Activated CD4-positive, alpha-beta T cell treated with anti-CD3 and anti-CD28 coated beads for 48 hours (primary cell): ENCODE measurements at regions not wholly inside any gene's neighbourhood (a gene's known extent, or its start where the extent isn't known, plus 50 kb on each side); places are given as distances from the start of the nearest gene placed in this dataset.
"Not testable (repeated sequence)": the region's sequence is repeated elsewhere in the genome, so short reads cannot be mapped to it uniquely, and the experiment has no call there.

Experiments used
- DNase-seq: peaks from one replicate; pipeline ENCODE4 v3.0.0-alpha.2; 2020

GRCh38 chr6:76839505-76839904, 623.8 kb downstream of the HTR1B start:
- DNase-seq, result no peak

GRCh38 chr6:76837564-76837963, 625.7 kb downstream of the HTR1B start:
- no peak for DNase-seq

DNA sequence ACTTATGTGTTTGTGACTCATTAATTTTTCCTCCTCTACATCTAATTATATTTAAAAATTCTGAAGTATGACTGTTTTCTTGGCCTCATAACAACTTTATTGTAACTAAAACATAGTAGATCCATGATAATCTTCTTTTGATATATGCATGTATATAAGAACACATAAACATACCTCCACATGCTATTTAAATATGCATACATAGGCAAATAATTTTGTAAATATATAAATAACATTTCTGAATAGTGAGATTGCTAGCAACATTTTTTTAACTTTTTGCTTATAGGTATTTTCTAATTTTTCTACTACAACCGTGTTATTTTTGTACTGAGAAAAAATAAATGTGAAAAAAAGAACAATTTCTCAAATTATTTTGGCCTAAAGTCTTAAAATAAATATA, 627.6 kb downstream of the HTR1B start:
- no peak for DNase-seq

DNA sequence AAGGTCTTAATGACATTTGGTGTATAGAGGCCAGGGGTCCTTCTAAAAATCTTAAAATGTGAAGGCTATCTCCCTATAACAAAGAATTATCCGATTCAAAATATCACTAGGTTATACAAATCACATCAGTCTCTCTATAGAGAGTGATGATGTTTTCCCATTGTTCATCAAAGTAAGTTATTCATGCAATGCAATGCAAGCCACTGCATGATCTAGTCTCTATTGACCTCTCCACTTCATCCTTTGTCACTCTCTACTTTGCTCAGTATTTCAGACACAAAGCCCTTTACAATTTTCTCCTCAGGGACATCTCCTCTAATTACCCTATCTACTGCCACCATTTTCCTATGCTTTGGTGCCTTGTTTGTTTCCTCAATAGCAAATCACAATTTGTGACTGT, 628.0 kb downstream of the HTR1B start:
- DNase-seq, result no peak

DNA sequence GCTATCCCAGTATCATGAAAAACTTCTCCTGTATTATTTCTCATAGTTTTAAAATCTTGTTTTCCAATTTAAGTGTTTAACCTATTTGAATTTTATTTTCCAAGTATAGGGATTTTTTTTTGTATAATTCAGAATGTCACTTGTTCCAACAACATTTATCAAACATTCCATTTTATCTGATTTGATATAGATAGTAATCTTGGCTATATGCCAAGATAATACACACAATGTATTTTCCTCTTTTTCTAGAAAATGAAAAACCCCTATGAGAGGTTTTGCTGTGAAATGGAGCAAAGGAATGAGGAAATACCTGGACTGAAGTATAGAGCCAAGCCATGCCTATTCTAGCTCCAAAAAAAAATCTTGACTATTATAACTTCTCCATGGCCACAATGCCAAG, 628.9 kb downstream of the HTR1B start:
- no peak for DNase-seq

DNA sequence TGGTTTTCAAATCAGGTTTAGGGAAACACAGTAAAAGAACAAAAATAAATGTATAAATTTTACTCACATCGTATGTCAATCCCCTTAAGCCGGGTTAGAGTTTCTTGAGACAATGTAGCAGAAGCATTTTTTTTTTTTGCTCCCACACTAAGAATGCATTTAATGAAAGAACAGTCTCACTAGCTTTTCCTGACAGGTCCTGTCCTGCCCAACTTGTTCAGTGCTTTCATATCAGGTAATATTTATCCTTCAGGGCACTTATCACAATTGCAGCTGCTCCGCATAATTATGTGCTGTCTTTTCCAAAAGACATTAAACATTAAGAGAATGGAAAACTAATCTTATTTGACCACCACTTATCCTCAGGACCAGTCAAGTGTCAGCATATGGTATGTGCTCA, 632.0 kb downstream of the HTR1B start:
- DNase-seq, result no peak

- DNase-seq, result not testable (repeated sequence)
These were observed 639.7 kb downstream of the HTR1B start for GRCh38 chr6:76823578-76823977.

DNA sequence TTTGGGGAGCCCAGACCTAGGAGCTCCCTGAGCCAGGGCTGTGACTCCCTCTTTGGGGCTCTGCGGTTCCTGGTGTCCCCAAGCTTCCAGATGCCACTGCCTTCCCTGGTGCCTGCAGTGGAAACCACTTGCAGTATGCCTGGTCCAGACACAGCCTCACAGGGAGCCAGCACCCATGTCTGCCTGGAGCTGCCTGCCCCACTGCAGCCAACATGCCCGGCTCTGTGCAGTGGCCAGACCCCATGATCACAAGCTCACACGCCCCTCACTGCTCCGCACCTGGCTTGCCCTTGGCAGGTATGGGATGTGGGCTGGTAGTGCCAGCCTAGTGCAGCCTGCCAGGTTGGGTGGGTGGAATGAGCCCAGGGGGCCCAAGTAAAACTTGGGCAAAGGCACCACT, 644.8 kb downstream of the HTR1B start:
- no peak for DNase-seq

GRCh38 chr6:76817429-76817828, 645.9 kb downstream of the HTR1B start:
- no peak for DNase-seq

DNA sequence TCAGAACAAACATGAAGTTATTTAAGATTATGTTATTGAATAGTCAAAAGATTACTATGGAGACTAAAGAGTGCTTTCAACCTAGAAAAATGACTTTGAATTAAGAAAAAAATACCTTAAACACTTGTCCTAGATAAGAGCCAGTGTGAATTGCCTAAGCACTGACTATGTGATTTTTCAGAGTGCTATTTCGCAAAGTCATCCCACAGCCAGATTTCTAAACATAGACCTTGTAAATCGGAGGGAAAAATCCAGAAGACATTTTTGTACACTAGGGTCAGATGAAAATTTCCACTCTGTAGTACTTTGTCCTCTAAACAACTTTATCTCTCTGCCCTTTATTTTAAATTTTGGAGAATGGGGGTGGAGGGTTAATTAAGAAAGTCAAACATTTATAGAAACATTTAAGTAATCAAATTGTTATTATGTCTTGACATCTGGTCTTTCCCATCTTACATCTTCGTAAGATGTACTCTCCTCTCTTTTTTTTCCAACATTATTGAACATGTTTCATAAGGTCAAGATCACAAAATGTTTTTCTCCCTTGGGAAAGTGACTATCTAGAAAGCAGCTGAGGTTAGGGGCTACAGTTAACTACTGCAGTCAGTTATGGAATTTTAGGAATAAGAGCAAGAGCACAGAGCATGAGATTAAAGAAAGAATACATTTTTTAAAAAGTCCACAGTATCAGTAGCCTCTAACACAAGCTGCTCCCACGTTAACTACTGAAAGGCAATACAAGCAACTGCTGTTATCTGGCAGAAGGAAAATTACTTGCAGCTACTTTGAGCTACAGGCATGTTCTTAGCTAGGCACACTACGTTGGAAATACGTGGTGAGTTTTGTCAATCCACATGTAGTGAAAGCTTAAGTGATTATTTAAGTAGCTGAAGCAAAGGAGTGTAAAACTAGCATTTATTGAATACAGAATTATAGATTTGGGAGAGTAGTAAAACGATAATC, 648.5 kb downstream of the HTR1B start:
- no peak for DNase-seq

- DNase-seq, result no peak
These were observed 653.0 kb downstream of the HTR1B start for GRCh38 chr6:76810286-76810685.

GRCh38 chr6:76803038-76803580, 660.2 kb downstream of the HTR1B start:
- DNase-seq, result no peak

- DNase-seq, result no peak
These were observed 670.9 kb downstream of the HTR1B start for GRCh38 chr6:76792394-76792793.

DNA sequence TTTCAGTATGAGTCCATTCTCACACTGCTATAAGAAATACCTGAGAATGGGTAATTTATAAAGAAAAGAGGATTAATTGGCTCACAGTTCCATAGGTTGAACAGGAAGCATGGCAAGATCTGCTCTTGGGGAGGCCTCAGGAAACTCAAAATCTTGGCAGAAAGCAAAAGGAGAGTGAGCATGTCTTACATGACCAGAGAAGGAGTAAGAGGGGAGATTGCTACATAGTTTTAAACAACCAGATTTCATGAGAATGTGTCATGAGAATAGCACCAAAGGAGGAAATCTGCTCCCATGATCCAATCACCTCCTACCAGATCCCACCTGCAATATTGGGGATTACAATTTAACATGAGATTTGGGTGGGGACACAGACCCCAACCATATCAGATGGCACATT, 672.4 kb downstream of the HTR1B start:
- no peak for DNase-seq

GRCh38 chr6:76790045-76790796, 673.1 kb downstream of the HTR1B start:
- no peak for DNase-seq

GRCh38 chr6:76789580-76789979, 673.7 kb downstream of the HTR1B start:
- no peak for DNase-seq

DNA sequence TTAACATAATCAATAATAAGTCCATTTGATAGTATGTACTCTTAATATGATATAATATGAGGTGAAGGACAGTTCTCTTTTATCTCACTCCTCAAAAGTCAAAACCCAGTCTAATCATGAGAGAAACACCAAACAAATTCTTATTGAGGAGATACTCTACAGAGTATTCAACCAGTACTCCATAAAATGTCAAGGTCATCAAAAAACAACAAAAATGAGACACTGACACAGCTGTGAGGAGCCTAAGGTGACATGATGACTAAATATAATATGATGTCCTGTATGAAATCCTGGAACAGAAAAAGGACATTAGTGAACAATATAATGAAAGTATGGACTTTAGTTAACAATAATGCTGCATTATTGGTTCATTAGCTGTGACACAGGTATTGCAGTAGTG, 675.1 kb downstream of the HTR1B start:
- no peak for DNase-seq

DNA sequence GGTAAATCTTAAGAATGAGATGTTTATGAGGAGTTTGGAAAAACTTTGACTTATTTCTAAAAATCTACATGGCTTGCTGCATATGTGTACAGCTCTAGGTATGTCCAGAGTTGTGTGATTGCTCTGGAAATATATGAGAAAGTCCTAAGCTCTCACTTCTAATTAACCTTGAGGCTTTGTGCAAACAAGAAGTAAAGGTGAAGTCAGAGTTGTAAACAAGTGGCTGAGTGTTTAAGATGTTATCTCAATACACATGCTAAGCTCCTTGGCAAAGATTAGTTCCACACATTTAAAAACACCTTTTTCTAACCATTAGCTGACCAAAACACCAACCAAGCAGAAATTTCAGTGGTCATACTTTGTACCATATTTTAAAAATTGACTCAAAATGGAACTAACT, 684.2 kb downstream of the HTR1B start:
- DNase-seq, result no peak

DNA sequence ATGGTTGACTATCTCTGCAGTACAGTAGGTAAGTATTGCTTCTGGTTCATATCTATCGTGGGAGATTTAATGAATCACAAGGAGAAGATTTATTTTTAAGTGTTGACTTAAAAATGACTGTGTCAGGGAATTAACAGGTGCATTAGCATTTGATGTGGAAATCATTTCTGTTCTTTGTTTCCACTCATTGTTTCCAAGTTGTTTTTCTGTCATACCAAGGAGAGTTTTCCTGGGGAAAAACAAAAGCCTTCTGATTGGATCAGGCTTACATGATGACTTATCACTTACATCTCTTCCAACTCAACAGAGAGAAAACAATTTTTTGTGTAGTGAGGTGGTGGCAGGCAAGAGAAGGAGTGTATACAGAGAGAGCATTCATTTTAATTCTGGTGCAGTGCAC, 686.4 kb downstream of the HTR1B start:
- DNase-seq, result no peak

DNA sequence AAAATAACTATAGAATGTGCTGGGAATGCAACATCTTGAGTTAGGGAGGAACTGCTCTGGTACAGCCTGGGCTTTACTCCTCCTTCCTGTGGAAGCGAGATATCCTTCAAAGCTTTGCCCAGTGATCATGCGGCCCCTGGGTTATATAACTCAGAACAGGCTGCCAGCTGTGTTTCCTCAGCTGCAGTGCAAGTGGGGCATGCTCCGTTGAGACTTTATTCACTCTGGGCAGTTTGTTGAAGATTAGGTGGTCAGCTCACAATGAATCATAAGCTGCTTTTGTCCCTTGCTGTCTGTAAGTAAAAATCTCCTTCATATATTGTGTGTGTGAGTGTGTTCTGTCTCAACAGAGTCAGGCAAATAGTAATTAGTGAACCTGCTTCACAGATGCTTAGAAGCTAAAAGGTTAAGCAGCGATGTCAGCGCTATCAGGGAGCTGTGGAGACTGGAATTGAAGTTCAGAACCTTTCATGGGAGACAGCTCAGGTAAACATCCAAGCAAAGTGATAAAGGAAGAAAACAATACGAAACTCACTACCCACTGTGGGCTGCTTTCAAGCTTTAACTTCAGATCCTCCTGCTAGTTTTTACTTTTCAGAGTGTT, 688.4 kb downstream of the HTR1B start:
- no peak for DNase-seq

DNA sequence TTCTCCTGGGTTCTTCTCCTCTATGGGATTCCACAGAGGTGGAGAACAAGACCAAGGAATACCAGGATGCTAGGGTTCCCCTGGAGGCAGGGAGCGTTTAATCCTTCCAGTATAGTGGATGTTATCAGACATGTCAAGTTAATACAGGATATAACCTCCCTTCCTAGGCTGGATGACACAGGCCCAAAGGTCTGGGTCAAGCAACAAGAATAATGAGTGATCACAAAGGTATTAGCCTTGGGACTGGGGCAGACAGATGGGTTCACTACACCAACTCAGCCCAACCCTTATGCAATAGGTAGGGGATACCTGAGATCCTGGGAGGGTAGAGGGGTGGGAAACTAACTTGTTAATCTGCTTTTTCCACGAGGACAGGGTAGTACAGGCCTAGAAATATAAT, 690.3 kb downstream of the HTR1B start:
- DNase-seq, result no peak

- DNase-seq, result no peak
These were observed 692.1 kb downstream of the HTR1B start for GRCh38 chr6:76771059-76771634.

- no peak for DNase-seq
These were observed 693.0 kb downstream of the HTR1B start for GRCh38 chr6:76770281-76770680.
